ENCODE measurements at regions not wholly inside any gene's neighbourhood (a gene's known extent, or its start where the extent isn't known, plus 50 kb on each side); places are given as distances from the start of the nearest gene placed in this dataset.

DNA sequence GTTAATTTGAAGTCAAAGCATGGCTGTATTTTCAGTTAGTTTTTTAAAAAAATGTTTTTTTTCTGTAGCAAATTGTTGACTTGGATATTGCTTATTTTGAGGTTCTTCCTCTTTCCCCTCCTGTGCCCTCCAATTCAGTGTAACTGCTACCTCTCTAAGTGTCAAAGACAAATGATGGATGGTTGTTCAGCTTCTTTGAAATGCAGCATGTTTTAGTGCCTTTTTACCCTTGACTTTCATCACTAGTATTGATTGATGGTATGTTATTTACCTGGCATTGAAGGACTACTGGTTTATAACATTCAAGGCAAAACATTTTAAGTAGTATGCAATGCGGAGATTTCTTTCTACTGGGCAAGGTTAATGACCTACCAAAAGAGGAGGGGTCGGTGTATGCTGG is 281.0 kb upstream of the FAT1 start:
- TF ChIP-seq ZFHX2 (tag by site-specific recombination; conservative IDR thresholded peaks at IDR 0.05): no peak
- TF ChIP-seq CTCF (tag by site-specific recombination; IDR thresholded peaks at IDR 0.05): no peak
- TF ChIP-seq, protein P1, sequence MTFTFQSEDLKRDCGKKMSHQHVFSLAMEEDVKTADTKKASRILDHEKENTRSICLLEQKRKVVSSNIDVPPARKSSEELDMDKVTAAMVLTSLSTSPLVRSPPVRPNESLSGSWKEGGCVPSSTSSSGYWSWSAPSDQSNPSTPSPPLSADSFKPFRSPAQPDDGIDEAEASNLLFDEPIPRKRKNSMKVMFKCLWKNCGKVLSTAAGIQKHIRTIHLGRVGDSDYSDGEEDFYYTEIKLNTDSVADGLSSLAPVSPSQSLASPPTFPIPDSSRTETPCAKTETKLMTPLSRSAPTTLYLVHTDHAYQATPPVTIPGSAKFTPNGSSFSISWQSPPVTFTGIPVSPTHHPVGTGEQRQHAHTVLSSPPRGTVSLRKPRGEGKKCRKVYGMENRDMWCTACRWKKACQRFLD (tag by site-specific recombination; IDR thresholded peaks at IDR 0.05): no peak
- TF ChIP-seq, protein P2, sequence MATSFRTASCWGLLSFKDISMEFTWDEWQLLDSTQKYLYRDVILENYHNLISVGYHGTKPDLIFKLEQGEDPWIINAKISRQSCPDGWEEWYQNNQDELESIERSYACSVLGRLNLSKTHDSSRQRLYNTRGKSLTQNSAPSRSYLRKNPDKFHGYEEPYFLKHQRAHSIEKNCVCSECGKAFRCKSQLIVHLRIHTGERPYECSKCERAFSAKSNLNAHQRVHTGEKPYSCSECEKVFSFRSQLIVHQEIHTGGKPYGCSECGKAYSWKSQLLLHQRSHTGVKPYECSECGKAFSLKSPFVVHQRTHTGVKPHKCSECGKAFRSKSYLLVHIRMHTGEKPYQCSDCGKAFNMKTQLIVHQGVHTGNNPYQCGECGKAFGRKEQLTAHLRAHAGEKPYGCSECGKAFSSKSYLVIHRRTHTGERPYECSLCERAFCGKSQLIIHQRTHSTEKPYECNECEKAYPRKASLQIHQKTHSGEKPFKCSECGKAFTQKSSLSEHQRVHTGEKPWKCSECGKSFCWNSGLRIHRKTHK (tag by site-specific recombination; IDR thresholded peaks at IDR 0.05): no peak
- no peak for TF ChIP-seq RBAK (tag by site-specific recombination; IDR thresholded peaks at IDR 0.05)
- no peak for TF ChIP-seq REPIN1 (tag by site-specific recombination; IDR thresholded peaks at IDR 0.05; ENCODE audit: low read depth)

Measured in HEK293 (cell line).